ENCODE measurements at regions not wholly inside any gene's neighbourhood (a gene's known extent, or its start where the extent isn't known, plus 50 kb on each side); places are given as distances from the start of the nearest gene placed in this dataset.

GRCh38 chr11:27237643-27238042 lies 125.4 kb downstream of the CCDC34 start:
- TF ChIP-seq POLR2A (IDR thresholded peaks at IDR 0.05) = no peak
- TF ChIP-seq POLR2AphosphoS5 (IDR thresholded peaks at IDR 0.05) = no peak
- no peak for TF ChIP-seq CTCF (IDR thresholded peaks at IDR 0.05 in 8 of 11, conservative IDR thresholded peaks at IDR 0.05 in 3 of 11)

GRCh38 chr11:27234961-27235360 lies 128.1 kb downstream of the CCDC34 start:
- no peak for DNase-seq
- peaks cover 0 to 4% (median 0%) of the 10 kb centered on the region in 6 donors for H3K4me1 ChIP-seq
- no peak overlapping the region for H3K4me3 ChIP-seq
- H3K27ac ChIP-seq = no peak overlapping the region
- H3K36me3 ChIP-seq = no peaks in the 10 kb centered on the region
- TF ChIP-seq CTCF (IDR thresholded peaks at IDR 0.05 in 8 of 11, conservative IDR thresholded peaks at IDR 0.05 in 3 of 11) (no peak), POLR2A (IDR thresholded peaks at IDR 0.05) (no peak), POLR2AphosphoS5 (IDR thresholded peaks at IDR 0.05) (no peak)
- H3K9me3 ChIP-seq = no peaks in the 10 kb centered on the region
- intact Hi-C loops (cut with DNase I; ENCODE audit: low total_unique reads) = no loop called here
- 59 to 70% (median 59%) methylated on average over 2 of the region's 2 CpGs for WGBS, 5 donors
- H3K27me3 ChIP-seq (replicated peaks in 1 of 7) = no peaks in the 10 kb centered on the region

More at GRCh38 chr11:27237643-27238042, 125.4 kb downstream of the CCDC34 start:
- Histone ChIP-seq H3K9me3 (no peaks in the 10 kb centered on the region), H3K27me3 (replicated peaks in 1 of 7) (no peaks in the 10 kb centered on the region), H3K4me3 (no peak overlapping the region), H3K4me1 (peaks cover 0 to 4% (median 0%) of the 10 kb centered on the region in 6 donors), H3K27ac (no peak overlapping the region), H3K36me3 (no peaks in the 10 kb centered on the region)
- intact Hi-C loops (cut with DNase I; ENCODE audit: low total_unique reads) = no loop called here
- DNase-seq = no peak

- TF ChIP-seq CTCF (IDR thresholded peaks at IDR 0.05 in 8 of 11, conservative IDR thresholded peaks at IDR 0.05 in 3 of 11) = no peak
- no peak for TF ChIP-seq POLR2A (IDR thresholded peaks at IDR 0.05)
- TF ChIP-seq POLR2AphosphoS5 (IDR thresholded peaks at IDR 0.05) = no peak
- no peaks in the 10 kb centered on the region for H3K27me3 ChIP-seq (replicated peaks in 1 of 7)
- H3K27ac ChIP-seq = no peak overlapping the region
- no peak overlapping the region for H3K4me3 ChIP-seq
- H3K36me3 ChIP-seq = no peaks in the 10 kb centered on the region
- peaks cover 0 to 4% (median 0%) of the 10 kb centered on the region in 6 donors for H3K4me1 ChIP-seq
- intact Hi-C loops (cut with DNase I; ENCODE audit: low total_unique reads) = no loop called here
- peak; percentile 73 for DNase-seq
- 71 to 84% (median 78%) methylated on average over 10 of the region's 10 CpGs for WGBS, 5 donors
- no peaks in the 10 kb centered on the region for H3K9me3 ChIP-seq
These were observed 128.9 kb downstream of the CCDC34 start for GRCh38 chr11:27234043-27234668.

- Histone ChIP-seq H3K4me1 (peaks cover 0 to 4% (median 0%) of the 10 kb centered on the region in 6 donors), H3K36me3 (no peaks in the 10 kb centered on the region), H3K9me3 (no peaks in the 10 kb centered on the region), H3K4me3 (no peak overlapping the region), H3K27ac (no peak overlapping the region), H3K27me3 (replicated peaks in 1 of 7) (no peaks in the 10 kb centered on the region)
- intact Hi-C loops (cut with DNase I; ENCODE audit: low total_unique reads) = no loop called here
- no peak for TF ChIP-seq POLR2AphosphoS5 (IDR thresholded peaks at IDR 0.05)
- no peak for TF ChIP-seq POLR2A (IDR thresholded peaks at IDR 0.05)
- no peak for TF ChIP-seq CTCF (IDR thresholded peaks at IDR 0.05 in 8 of 11, conservative IDR thresholded peaks at IDR 0.05 in 3 of 11)
- no peak for DNase-seq
- WGBS, 5 donors = 68 to 87% (median 82%) methylated on average over 3 of the region's 3 CpGs
These were observed 129.4 kb downstream of the CCDC34 start for GRCh38 chr11:27233654-27234042.
